HCT116 (cell line): ENCODE measurements at regions not wholly inside any gene's neighbourhood (a gene's known extent, or its start where the extent isn't known, plus 50 kb on each side); places are given as distances from the start of the nearest gene placed in this dataset.

Source experiments
- ATAC-seq: fragments of 200-7000 bp; cut with Tn5 transposase; 2 replicates; pipeline ENCODE4 v1.9.1; 2020; ENCODE audit warnings: mild to moderate bottlenecking, moderate library complexity
- BruUV-seq: library from RNA; stranded (reverse); fragments of 400-500 nt; replicated peaks from 2 replicates; lab custom pipeline; 2021; lab: Mats Ljungman, UMichigan
- CTCF ChIA-PET: fragments of 300-600 bp; sonication (Branson Sonifier 250); formaldehyde crosslinking; loops from one replicate; lab custom pipeline; 2021; ENCODE audit warnings: antibody characterized with exemption; lab: Charles Lee
- POLR2A ChIA-PET: fragments of 300-600, 350-600 bp; sonication (Branson Sonifier 250); formaldehyde crosslinking; loops from one replicate; lab custom pipeline; 2021; ENCODE audit warnings: antibody characterized with exemption; lab: Charles Lee
- RAD21 ChIA-PET, 2 experiments: fragments of 300-600 bp; sonication (Branson Sonifier 250); formaldehyde crosslinking; loops; one replicate each; lab custom pipeline; 2023; ENCODE audit warnings: low total read pairs in 2 of 2; ENCODE audit not compliant: uncharacterized antibody in 2 of 2, unreplicated experiment in 2 of 2, low non-redundant PET in 1 of 2; lab: Charles Lee
- DNase-seq: peaks from one replicate; pipeline ENCODE4 v3.0.0-alpha.2; 2010; ENCODE audit warnings: low read depth, low spot score
- H2AFZ ChIP-seq: fragments of 200-600 bp; shearing (Covaris generic), sonication (generic); 2 replicates; pipeline ENCODE4 v1.6.1; 2017; ENCODE audit warnings: low read depth, mixed run types, mixed read lengths, antibody characterized with exemption, low read length; ENCODE audit not compliant: poor library complexity, severe bottlenecking
- H3K27ac ChIP-seq: 2 replicates; pipeline ENCODE4 v1.5.1; 2012; ENCODE audit warnings: low read depth, low read length
- H3K27me3 ChIP-seq: fragments of 200-600 bp; sonication (generic); 2 replicates; pipeline ENCODE4 v1.6.1; 2016; ENCODE audit warnings: mixed run types, low read length, mixed read lengths; ENCODE audit not compliant: insufficient read depth
- H3K36me3 ChIP-seq, 2 experiments: fragments of 200-500 bp in 1 of 2; fragments of 200-600 bp in 1 of 2; sonication (Bioruptor generic) in 1 of 2; sonication (generic) in 1 of 2; 2 replicates each; pipeline versions ENCODE4 v1.5.1 to v1.6.1; 2014 to 2016; ENCODE audit warnings: low read length in 2 of 2, inconsistent platforms in 1 of 2, mixed read lengths in 1 of 2, mixed run types in 1 of 2; ENCODE audit not compliant: insufficient read depth in 2 of 2, control insufficient read depth in 1 of 2
- H3K4me1 ChIP-seq, 2 experiments: fragments of 200-600 bp in 1 of 2; sonication (generic) in 1 of 2; 2 replicates each; pipeline versions ENCODE4 v1.5.1 to v1.6.1; 2012 to 2017; ENCODE audit warnings: low read length in 2 of 2, inconsistent platforms in 1 of 2, mild to moderate bottlenecking in 1 of 2, mixed read lengths in 1 of 2, mixed run types in 1 of 2, moderate library complexity in 1 of 2; ENCODE audit not compliant: insufficient read depth in 2 of 2, control insufficient read depth in 1 of 2
- H3K4me2 ChIP-seq: fragments of 200-600 bp; sonication (generic); 2 replicates; pipeline ENCODE4 v1.6.1; 2017; ENCODE audit warnings: mixed run types, low read length, mixed read lengths
- H3K4me3 ChIP-seq, 2 experiments: fragments of 200-600 bp in 1 of 2; sonication (generic) in 1 of 2; replicated peaks in 1 of 2; 2 replicates each; pipeline ENCODE4 v1.5.1; 2011 to 2016; ENCODE audit warnings: low read length in 2 of 2, control low read depth in 1 of 2, low read depth in 1 of 2, mild to moderate bottlenecking in 1 of 2, mixed read lengths in 1 of 2, mixed run types in 1 of 2
- H3K79me2 ChIP-seq: fragments of 200-600 bp; sonication (generic); 2 replicates; pipeline ENCODE4 v1.6.1; 2017; ENCODE audit warnings: mild to moderate bottlenecking, mixed run types, low read length, moderate library complexity, mixed read lengths; ENCODE audit not compliant: insufficient read depth
- H3K9ac ChIP-seq: fragments of 200-600 bp; sonication (generic); 2 replicates; pipeline ENCODE4 v1.6.1; 2016; ENCODE audit warnings: low read length, mixed read lengths
- H3K9me2 ChIP-seq: fragments of 200-600 bp; sonication (generic), shearing (Covaris generic); 2 replicates; pipeline ENCODE4 v1.6.1; 2017; ENCODE audit warnings: mixed run types, mild to moderate bottlenecking, moderate library complexity; ENCODE audit not compliant: insufficient read depth
- H3K9me3 ChIP-seq, 2 experiments: fragments of 200-500 bp in 1 of 2; fragments of 200-600 bp in 1 of 2; sonication (Bioruptor generic) in 1 of 2; sonication (generic) in 1 of 2; 2 replicates each; pipeline ENCODE4 v1.6.1; 2014 to 2017; ENCODE audit warnings: low read length in 2 of 2, mixed read lengths in 2 of 2, inconsistent platforms in 1 of 2, low read depth in 1 of 2, mild to moderate bottlenecking in 1 of 2, mixed run types in 1 of 2, moderate library complexity in 1 of 2; ENCODE audit not compliant: control insufficient read depth in 1 of 2, insufficient read depth in 1 of 2
- H4K20me1 ChIP-seq: fragments of 200-600 bp; sonication (generic), shearing (Covaris generic); 2 replicates; pipeline ENCODE4 v1.6.1; 2017; ENCODE audit warnings: mixed run types, mild to moderate bottlenecking, moderate library complexity; ENCODE audit not compliant: insufficient read depth
- CBX3 ChIP-seq: IDR thresholded peaks from 2 replicates; pipeline ENCODE4 v1.6.1; 2012; ENCODE audit warnings: low read depth
- CEBPB ChIP-seq: IDR thresholded peaks from 2 replicates; pipeline ENCODE4 v1.6.1; 2012; ENCODE audit warnings: low read depth
- EGR1 ChIP-seq: IDR thresholded peaks from 2 replicates; pipeline ENCODE4 v1.6.1; 2012; ENCODE audit warnings: low read depth
- ELF1 ChIP-seq: IDR thresholded peaks from 2 replicates; pipeline ENCODE4 v1.6.1; 2012; ENCODE audit warnings: low read depth, borderline replicate concordance
- EZH2 ChIP-seq: fragments of 200-600 bp; sonication (generic); IDR thresholded peaks from 2 replicates; pipeline ENCODE4 v1.6.1; 2017; ENCODE audit warnings: antibody characterized with exemption, mixed run types
- EZH2phosphoT487 ChIP-seq: fragments of 200-600 bp; IDR thresholded peaks from 2 replicates; pipeline ENCODE4 v1.6.1; 2018; ENCODE audit warnings: antibody characterized with exemption, borderline replicate concordance
- FOSL1 ChIP-seq: IDR thresholded peaks from 2 replicates; pipeline ENCODE4 v1.6.1; 2012; ENCODE audit warnings: low read depth
- JUND ChIP-seq: IDR thresholded peaks from 2 replicates; pipeline ENCODE4 v1.6.1; 2012
- POLR2A ChIP-seq: IDR thresholded peaks from 2 replicates; pipeline ENCODE4 v1.7.0; 2011; ENCODE audit warnings: borderline replicate concordance; ENCODE audit not compliant: insufficient read depth, insufficient read length; ENCODE audit errors: extremely low read depth
- POLR2AphosphoS5 ChIP-seq: IDR thresholded peaks from 2 replicates; pipeline ENCODE4 v1.6.1; 2011; ENCODE audit warnings: mild to moderate bottlenecking, low read depth, low read length, moderate library complexity
- RAD21 ChIP-seq: IDR thresholded peaks from 2 replicates; pipeline ENCODE4 v1.6.1; 2012; ENCODE audit warnings: low read depth, mild to moderate bottlenecking
- SIN3A ChIP-seq: IDR thresholded peaks from 2 replicates; pipeline ENCODE4 v1.6.1; 2012; ENCODE audit warnings: low read depth
- SRF ChIP-seq: IDR thresholded peaks from 2 replicates; pipeline ENCODE4 v1.6.1; 2012; ENCODE audit warnings: low read depth
- TCF7L2 ChIP-seq: IDR thresholded peaks from 2 replicates; pipeline ENCODE4 v1.7.0; 2011; ENCODE audit warnings: borderline replicate concordance, inconsistent platforms; ENCODE audit not compliant: insufficient read depth, insufficient read length; ENCODE audit errors: extremely low read depth
- YY1 ChIP-seq: IDR thresholded peaks from 2 replicates; pipeline ENCODE4 v1.6.1; 2011; ENCODE audit warnings: low read length, low read depth, moderate library complexity, mild to moderate bottlenecking; ENCODE audit not compliant: insufficient replicate concordance; ENCODE audit errors: extremely low read depth
- intact Hi-C: fragments of 100-400 bp; cut with micrococcal nuclease; formaldehyde crosslinking; loops from 2 replicates; pipeline ENCODE4 v1.10.0; 2022
- TF ChIP-seq, protein P1 (sequence below), 3 experiments: fragments of 200-600 bp in 1 of 3; sonication (generic) in 1 of 3; IDR thresholded peaks in 2 of 3; conservative IDR thresholded peaks in 1 of 3; 2 replicates each; pipeline ENCODE4 v1.5.1; 2012 to 2017; ENCODE audit warnings: low read depth in 2 of 3, low read length in 2 of 3, antibody characterized with exemption in 1 of 3, borderline replicate concordance in 1 of 3, control low read depth in 1 of 3, mild to moderate bottlenecking in 1 of 3, mixed read lengths in 1 of 3, mixed run types in 1 of 3, moderate library complexity in 1 of 3; ENCODE audit not compliant: insufficient read depth in 1 of 3
- TF ChIP-seq, protein P2 (sequence below): IDR thresholded peaks from 2 replicates; pipeline ENCODE4 v1.6.1; 2011; ENCODE audit warnings: mild to moderate bottlenecking, low read length, moderate library complexity; ENCODE audit not compliant: insufficient replicate concordance; ENCODE audit errors: extremely low read depth
- TF ChIP-seq, protein P3 (sequence below): IDR thresholded peaks from 2 replicates; pipeline ENCODE4 v1.6.1; 2012; ENCODE audit warnings: low read depth

DNA sequence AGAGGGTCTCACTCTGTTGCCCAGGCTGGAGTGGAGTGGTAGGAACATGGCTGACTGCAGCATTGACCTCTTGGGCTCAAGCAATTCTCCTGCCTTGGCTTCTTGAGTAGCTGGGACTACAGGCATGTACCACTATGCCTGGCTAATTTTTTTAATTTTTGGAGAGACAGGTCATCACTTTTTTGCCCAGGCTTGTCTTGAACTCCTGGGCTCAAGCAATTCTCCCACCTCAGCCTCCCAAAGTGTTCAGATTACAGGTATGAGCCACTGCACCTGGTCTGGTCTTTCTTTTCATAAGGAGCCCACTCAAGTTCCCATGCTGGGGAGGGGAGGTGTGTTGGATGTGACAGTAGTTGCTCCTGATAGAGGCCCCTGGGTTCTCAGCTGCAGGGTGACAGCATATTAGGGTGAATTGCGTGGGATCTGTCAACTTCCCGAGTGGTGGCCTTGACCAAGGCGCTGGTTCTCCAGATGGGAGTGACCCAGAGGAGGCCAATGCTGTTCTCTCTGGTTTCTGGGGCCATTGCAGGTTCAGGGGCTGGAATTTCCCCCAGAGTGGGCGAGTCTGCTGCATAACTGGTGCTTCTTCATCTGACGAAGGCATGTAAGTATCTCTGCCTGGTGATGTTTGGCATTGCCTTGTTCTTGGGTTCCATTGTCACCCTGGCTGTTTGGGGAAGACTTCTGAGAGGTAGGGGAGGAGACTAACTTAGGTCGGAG, 52.4 kb upstream of the ESRRB start:
- ChIA-PET CTCF (no interaction called here), POLR2A (no interaction called here), RAD21 (no interaction called here)
- no peak overlapping the region for H3K27ac ChIP-seq
- H3K27me3 ChIP-seq: no peaks in the 10 kb centered on the region
- BruUV-seq: no TSS peak
- no peaks in the 10 kb centered on the region for H3K4me1 ChIP-seq
- ATAC-seq: no peak
- intact Hi-C loops: no loop called here
- no peak overlapping the region for H2AFZ ChIP-seq
- no peaks in the 10 kb centered on the region for H3K79me2 ChIP-seq
- no peak for TF ChIP-seq POLR2AphosphoS5
- no peak for TF ChIP-seq EGR1
- TF ChIP-seq JUND: no peak
- no peak for TF ChIP-seq CEBPB
- TF ChIP-seq TCF7L2: no peak
- no peak for TF ChIP-seq FOSL1
- TF ChIP-seq, protein P1, sequence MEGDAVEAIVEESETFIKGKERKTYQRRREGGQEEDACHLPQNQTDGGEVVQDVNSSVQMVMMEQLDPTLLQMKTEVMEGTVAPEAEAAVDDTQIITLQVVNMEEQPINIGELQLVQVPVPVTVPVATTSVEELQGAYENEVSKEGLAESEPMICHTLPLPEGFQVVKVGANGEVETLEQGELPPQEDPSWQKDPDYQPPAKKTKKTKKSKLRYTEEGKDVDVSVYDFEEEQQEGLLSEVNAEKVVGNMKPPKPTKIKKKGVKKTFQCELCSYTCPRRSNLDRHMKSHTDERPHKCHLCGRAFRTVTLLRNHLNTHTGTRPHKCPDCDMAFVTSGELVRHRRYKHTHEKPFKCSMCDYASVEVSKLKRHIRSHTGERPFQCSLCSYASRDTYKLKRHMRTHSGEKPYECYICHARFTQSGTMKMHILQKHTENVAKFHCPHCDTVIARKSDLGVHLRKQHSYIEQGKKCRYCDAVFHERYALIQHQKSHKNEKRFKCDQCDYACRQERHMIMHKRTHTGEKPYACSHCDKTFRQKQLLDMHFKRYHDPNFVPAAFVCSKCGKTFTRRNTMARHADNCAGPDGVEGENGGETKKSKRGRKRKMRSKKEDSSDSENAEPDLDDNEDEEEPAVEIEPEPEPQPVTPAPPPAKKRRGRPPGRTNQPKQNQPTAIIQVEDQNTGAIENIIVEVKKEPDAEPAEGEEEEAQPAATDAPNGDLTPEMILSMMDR (IDR thresholded peaks at IDR 0.05 in 2 of 3, conservative IDR thresholded peaks at IDR 0.05 in 1 of 3; ENCODE audit: borderline replicate concordance in 1 of 3, insufficient read depth in 1 of 3, low read depth in 2 of 3, low read length in 2 of 3): no peak
- TF ChIP-seq, protein P2, sequence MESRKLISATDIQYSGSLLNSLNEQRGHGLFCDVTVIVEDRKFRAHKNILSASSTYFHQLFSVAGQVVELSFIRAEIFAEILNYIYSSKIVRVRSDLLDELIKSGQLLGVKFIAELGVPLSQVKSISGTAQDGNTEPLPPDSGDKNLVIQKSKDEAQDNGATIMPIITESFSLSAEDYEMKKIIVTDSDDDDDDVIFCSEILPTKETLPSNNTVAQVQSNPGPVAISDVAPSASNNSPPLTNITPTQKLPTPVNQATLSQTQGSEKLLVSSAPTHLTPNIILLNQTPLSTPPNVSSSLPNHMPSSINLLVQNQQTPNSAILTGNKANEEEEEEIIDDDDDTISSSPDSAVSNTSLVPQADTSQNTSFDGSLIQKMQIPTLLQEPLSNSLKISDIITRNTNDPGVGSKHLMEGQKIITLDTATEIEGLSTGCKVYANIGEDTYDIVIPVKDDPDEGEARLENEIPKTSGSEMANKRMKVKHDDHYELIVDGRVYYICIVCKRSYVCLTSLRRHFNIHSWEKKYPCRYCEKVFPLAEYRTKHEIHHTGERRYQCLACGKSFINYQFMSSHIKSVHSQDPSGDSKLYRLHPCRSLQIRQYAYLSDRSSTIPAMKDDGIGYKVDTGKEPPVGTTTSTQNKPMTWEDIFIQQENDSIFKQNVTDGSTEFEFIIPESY: no peak
- no peak for TF ChIP-seq RAD21
- no peak for TF ChIP-seq SIN3A
- TF ChIP-seq EZH2phosphoT487: no peak
- TF ChIP-seq, protein P3, sequence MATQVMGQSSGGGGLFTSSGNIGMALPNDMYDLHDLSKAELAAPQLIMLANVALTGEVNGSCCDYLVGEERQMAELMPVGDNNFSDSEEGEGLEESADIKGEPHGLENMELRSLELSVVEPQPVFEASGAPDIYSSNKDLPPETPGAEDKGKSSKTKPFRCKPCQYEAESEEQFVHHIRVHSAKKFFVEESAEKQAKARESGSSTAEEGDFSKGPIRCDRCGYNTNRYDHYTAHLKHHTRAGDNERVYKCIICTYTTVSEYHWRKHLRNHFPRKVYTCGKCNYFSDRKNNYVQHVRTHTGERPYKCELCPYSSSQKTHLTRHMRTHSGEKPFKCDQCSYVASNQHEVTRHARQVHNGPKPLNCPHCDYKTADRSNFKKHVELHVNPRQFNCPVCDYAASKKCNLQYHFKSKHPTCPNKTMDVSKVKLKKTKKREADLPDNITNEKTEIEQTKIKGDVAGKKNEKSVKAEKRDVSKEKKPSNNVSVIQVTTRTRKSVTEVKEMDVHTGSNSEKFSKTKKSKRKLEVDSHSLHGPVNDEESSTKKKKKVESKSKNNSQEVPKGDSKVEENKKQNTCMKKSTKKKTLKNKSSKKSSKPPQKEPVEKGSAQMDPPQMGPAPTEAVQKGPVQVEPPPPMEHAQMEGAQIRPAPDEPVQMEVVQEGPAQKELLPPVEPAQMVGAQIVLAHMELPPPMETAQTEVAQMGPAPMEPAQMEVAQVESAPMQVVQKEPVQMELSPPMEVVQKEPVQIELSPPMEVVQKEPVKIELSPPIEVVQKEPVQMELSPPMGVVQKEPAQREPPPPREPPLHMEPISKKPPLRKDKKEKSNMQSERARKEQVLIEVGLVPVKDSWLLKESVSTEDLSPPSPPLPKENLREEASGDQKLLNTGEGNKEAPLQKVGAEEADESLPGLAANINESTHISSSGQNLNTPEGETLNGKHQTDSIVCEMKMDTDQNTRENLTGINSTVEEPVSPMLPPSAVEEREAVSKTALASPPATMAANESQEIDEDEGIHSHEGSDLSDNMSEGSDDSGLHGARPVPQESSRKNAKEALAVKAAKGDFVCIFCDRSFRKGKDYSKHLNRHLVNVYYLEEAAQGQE: no peak
- no peak for TF ChIP-seq YY1
- no peak for TF ChIP-seq EZH2
- no peak for TF ChIP-seq POLR2A
- TF ChIP-seq CBX3: no peak
- no peak for TF ChIP-seq ELF1
- no peak for TF ChIP-seq SRF
- no peaks in the 10 kb centered on the region for H3K9me2 ChIP-seq
- H3K9me3 ChIP-seq: no peaks in the 10 kb centered on the region
- no peak overlapping the region for H3K4me2 ChIP-seq
- no peak for DNase-seq
- H3K36me3 ChIP-seq: no peaks in the 10 kb centered on the region
- no peak overlapping the region for H3K9ac ChIP-seq
- no peak overlapping the region for H3K4me3 ChIP-seq
- no peaks in the 10 kb centered on the region for H4K20me1 ChIP-seq
